Renal cortex interstitium (tissue), 11 donors: ENCODE measurements at regions not wholly inside any gene's neighbourhood (a gene's known extent, or its start where the extent isn't known, plus 50 kb on each side); places are given as distances from the start of the nearest gene placed in this dataset.
A peak's percentile ranks its signal among the peaks of the same experiment; 100 is the strongest.

Source experiments
- DNase-seq, 11 donors: peaks; one replicate each; pipeline ENCODE4 v3.0.0-alpha.2; 2013; ENCODE audit warnings: low read depth in 9 of 11, low spot score in 4 of 11; ENCODE audit errors: extremely low read depth in 1 of 11

DNA sequence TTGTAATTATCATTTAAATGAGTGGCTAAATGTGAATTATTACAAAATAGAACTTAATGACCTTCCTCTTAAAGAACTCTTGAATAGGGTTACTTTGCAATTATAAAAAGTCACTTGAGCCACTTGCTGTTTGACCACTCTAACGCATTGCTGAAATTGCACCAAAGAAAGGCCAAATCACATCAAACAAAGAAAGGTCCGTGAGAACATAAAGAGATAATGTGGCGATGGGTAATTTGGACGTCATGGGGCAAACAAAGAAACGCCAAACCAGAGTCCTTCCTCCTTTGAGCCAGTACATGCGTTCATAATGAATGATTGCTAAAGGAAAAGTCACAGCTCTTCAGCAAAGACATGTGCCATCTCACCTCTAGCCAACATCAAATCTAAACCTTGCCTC lies 229.8 kb upstream of the STS start:
- DNase-seq = no peak

DNA sequence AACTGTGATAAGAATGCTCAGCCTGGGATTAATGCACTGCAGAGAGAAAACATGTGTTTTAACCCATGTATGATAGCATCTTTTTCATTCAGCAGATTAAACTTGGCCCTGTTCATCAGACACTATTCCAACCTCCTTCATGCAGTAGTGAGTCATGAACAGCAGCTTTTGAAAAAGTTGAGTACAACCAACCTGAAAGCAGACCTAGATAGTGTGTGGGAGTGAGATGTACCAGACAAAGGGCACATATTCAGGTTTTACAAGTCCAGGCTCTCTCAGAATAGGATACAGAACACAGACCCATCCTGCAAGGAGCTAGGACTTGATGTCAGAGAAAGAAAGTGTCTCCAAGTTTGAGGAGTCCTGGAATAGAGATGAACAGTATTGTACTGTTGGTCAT lies 237.3 kb upstream of the STS start:
- no peak for DNase-seq

DNA sequence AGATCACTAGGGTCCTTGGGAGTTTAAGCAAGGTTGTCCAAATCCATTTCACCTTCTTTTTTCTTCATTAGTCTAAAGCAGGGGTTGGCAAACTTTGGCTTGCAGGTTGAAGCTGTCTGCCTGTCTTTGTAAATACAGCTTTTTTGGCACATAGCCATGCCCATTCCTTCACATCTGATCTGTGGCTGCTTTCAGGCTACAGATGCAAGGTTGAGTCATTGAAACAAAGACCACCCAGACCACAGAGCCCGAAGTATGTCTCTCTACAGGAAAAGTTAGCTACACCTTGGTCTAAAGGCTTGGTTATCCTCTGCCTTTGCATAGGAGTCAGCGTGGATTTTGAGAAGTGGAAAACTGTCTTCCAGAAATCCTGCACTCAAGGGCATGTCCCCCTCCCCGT lies 238.1 kb upstream of the STS start:
- DNase-seq = no peak

DNA sequence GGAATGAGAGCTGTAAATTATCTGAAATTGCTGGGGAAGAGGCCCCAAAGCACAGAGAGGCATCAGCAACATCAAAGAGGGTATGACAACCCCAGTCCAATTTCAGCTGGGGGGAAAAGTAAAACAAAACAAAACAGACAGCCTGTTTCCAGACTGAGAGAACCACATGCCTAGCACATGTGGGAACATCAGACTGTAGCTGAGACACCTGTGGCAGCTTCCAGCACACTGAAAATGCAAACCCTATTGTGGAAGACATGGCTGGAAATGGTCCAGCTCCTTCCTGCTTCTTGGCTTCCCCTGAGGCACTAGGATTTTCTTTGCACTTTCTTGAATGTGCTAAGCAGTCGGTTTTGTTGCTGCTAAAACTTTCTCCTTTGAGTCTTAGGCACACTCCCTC lies 240.9 kb upstream of the STS start:
- no peak for DNase-seq

GRCh38 chrX:6904156-6904555 lies 243.4 kb upstream of the STS start:
- no peak for DNase-seq

DNA sequence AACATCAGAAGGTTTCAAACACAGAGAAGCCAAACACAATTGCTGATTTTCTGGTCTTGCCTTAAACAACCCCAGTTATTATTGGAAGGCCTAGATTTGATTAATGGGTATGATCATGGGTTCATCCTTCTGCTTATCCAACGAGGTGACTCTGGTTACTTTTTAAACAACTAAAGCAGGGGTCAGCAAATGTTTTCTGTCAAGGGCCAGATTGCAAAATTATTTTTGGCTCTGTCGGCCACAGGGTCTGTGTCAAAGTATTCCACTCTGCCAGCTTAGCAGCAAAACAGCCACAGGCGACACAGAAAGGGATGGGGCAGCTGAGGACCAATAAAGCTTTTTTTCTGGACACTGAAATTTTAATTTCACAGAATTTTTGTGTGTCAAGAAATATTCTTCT lies 249.1 kb upstream of the STS start:
- peak in 1 of 11 donors; percentile 0 for DNase-seq

DNA sequence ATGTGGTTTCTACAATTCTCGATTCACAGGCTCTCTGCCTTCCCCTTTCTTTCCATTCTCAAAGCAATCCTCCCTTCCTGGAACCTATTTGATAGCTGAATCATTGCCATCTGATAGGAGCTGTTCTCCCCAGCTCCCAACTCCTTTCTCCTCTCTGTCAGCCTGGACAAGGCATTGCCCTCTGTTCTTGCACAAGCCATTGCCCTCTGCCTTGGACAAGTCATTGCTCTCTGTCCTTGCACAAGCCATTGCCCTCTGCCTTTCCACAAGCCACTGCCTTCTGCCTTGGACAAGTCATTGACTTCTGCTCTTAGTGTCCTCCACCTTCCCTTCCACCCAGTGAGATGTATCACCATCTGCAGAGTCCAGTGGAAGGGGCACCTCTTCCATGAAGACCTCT lies 256.1 kb upstream of the STS start:
- DNase-seq = no peak

- no peak for DNase-seq
These were observed 256.8 kb upstream of the STS start for GRCh38 chrX:6890544-6891261.

- no peak for DNase-seq
These were observed 261.6 kb upstream of the STS start for GRCh38 chrX:6885909-6886308.

- no peak for DNase-seq
These were observed 262.1 kb upstream of the STS start for GRCh38 chrX:6885396-6885795.

- DNase-seq = no peak
These were observed 286.1 kb upstream of the STS start for GRCh38 chrX:6861456-6861855.

DNA sequence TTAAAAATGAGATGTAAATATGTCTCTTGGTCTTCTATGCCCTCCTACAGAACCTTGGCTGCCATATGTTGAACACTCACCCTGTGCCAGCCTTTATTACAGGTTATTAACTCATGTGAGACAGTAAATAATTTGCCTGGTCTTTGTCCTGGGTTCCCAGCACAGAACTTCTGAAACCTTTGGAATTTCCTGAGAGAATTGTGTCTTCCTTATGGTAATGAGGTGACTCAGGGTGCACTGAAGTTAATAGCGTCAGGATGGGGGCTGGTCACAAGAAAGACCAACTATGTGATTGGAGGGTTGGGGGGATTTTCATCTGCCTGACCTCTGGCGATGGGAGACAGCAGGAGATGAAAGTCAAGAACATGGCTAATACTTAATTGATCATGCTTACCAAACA lies 289.8 kb upstream of the STS start:
- DNase-seq = no peak

DNA sequence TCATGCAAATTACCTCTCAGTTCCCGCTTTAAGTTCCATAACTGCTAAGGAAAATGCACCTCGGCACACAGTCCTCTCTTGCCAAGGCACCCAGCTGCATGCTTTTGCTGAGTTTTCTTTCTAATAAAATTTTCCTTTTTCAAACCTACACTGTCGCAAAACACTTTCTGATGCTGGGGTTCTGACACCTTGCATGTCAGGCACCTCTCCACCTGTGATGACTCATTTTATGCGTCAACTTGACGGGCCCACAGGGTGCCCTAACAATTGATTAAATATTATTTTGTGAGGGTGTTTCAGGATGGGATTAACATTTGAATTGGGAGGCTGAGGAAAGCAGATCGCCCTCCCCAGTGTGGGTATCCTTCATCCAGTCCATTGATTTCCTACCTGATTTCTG lies 291.0 kb upstream of the STS start:
- no peak for DNase-seq

DNA sequence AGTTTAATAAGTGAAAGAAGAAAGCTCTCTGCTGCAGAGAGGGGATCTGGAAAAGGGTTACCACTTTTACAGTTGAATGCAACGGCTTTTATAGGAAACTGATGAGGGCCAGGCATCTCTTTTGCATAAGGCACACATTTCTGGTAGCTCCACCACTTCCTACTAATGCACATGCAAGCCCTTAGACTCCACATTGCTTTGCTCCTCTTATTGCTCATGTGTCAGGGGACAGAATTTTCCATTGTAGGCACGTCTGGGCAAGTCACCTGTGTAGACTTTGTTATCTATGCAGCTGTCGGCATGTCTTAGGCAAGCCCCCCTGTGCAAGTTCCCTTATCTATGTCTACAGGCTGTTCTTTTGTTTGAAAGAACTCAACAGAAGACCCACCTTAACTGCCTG lies 294.6 kb upstream of the STS start:
- DNase-seq = no peak

GRCh38 chrX:6852121-6852520 lies 295.4 kb upstream of the STS start:
- DNase-seq = no peak

DNA sequence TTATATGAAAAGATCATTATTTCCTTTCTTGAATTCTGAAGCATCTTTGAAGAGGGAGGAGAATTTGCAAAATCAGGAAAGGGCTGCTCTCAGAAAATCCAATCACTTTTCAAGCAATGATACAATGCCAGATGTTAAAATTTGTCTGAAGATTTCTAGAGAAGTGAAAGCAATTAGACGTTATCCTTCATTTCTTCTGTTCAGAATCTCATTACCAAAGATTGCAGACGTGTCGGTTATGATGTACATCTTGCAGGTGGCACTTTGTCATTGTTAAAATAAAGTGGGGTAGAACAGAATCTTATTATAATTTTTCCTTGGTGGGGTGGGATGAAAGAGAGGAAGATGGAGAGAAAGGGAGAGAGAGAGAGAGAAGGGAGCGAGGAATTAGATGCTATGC lies 296.4 kb upstream of the STS start:
- DNase-seq = no peak

GRCh38 chrX:6849716-6850414 lies 297.6 kb upstream of the STS start:
- peak in 2 of 11 donors; percentile 3 to 9 for DNase-seq

- no peak for DNase-seq
These were observed 297.7 kb upstream of the VCX3A start for GRCh38 chrX:6832619-6833018.

GRCh38 chrX:6826856-6827255 lies 291.9 kb upstream of the VCX3A start:
- DNase-seq = no peak

DNA sequence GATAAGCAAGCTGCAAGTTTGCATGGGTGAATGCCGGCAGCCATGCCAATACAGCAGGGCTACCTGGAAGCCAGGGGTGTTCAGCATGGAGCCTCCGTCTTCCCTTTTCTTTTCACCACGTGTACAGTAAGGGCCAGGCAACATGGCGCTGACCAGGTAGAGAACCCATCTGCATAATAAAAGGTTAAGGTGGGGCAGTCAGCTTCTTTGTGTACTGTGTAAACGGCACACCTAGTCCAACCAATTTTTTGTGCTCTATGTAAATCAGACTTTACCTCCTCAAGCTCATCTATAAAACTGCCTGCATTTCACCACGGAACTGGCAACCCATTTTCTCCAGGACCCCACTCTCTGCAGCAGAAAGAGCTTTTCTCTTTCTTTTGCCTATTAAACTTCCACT lies 286.8 kb upstream of the VCX3A start:
- no peak for DNase-seq

DNA sequence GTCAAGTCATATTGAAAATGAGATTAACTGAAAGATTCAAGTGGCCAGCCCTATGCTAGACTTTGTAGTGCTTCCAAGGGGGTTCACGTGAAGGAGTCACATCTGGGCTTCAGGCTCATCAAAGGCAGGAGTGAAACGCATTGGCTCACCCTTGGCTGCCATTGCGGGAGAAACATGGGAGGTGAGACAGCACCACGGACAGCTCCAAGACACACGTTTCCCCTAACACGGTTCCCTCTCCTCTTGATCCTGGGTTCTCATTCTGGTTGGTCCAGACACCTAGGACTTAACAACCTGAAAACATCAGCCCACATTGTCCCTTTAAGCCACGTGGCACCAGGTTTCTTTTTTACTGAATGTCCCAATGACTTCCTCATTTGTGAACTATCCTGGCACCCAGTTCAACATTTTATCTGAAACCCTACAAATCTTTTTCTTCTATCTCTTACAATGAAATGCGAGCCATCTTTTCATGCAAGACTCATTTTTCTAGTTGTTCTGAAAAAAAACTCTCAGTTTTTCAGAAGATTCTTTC lies 279.0 kb upstream of the VCX3A start:
- DNase-seq = peak in 2 of 11 donors; percentile 0 to 8
